NCI-H1092 treated with DMSO at 0.1 percent for 48 hours (cell line): ENCODE measurements at regions not wholly inside any gene's neighbourhood (a gene's known extent, or its start where the extent isn't known, plus 50 kb on each side); places are given as distances from the start of the nearest gene placed in this dataset.

Experiments
- DNase-seq: peaks from one replicate; lab custom pipeline; 2025; lab: John Stamatoyannopoulos, UW

- DNase-seq: no peak
These were observed 360.2 kb upstream of the TSHZ3 start for GRCh38 chr19:31709476-31709875.

- DNase-seq: no peak
These were observed 366.2 kb upstream of the TSHZ3 start for GRCh38 chr19:31715249-31715945.

- no peak for DNase-seq
These were observed 367.6 kb upstream of the TSHZ3 start for GRCh38 chr19:31716826-31717225.

- no peak for DNase-seq
These were observed 368.2 kb upstream of the TSHZ3 start for GRCh38 chr19:31717269-31717923.

GRCh38 chr19:31718032-31718431 lies 368.8 kb upstream of the TSHZ3 start:
- no peak for DNase-seq

GRCh38 chr19:31718898-31719297 lies 369.7 kb upstream of the TSHZ3 start:
- DNase-seq: no peak

- DNase-seq: no peak
These were observed 373.9 kb upstream of the TSHZ3 start for GRCh38 chr19:31723101-31723500.

- no peak for DNase-seq
These were observed 375.8 kb upstream of the TSHZ3 start for GRCh38 chr19:31725051-31725450.

- no peak for DNase-seq
These were observed 378.3 kb upstream of the TSHZ3 start for GRCh38 chr19:31727536-31727935.

- DNase-seq: no peak
These were observed 381.0 kb upstream of the TSHZ3 start for GRCh38 chr19:31730270-31730669.

- no peak for DNase-seq
These were observed 384.4 kb upstream of the TSHZ3 start for GRCh38 chr19:31733591-31733990.

- no peak for DNase-seq
These were observed 393.0 kb upstream of the TSHZ3 start for GRCh38 chr19:31742249-31742648.

GRCh38 chr19:31745731-31746130 lies 396.5 kb upstream of the TSHZ3 start:
- DNase-seq: no peak

GRCh38 chr19:31749231-31749630 lies 400.0 kb upstream of the TSHZ3 start:
- no peak for DNase-seq

- no peak for DNase-seq
These were observed 410.1 kb upstream of the TSHZ3 start for GRCh38 chr19:31759359-31759758.

GRCh38 chr19:31761281-31761913 lies 412.2 kb upstream of the TSHZ3 start:
- no peak for DNase-seq

- no peak for DNase-seq
These were observed 421.0 kb upstream of the TSHZ3 start for GRCh38 chr19:31770223-31770622.

- DNase-seq: no peak
These were observed 423.7 kb upstream of the TSHZ3 start for GRCh38 chr19:31772915-31773314.

- DNase-seq: no peak
These were observed 432.3 kb upstream of the TSHZ3 start for GRCh38 chr19:31781542-31781941.

- DNase-seq: no peak
These were observed 434.4 kb upstream of the TSHZ3 start for GRCh38 chr19:31783592-31783991.

- no peak for DNase-seq
These were observed 435.4 kb upstream of the TSHZ3 start for GRCh38 chr19:31784671-31785101.

- no peak for DNase-seq
These were observed 452.4 kb upstream of the TSHZ3 start for GRCh38 chr19:31801611-31802010.

- DNase-seq: no peak
These were observed 454.7 kb upstream of the TSHZ3 start for GRCh38 chr19:31803835-31804446.
